Kidney tubule cell (primary cell): ENCODE measurements at regions not wholly inside any gene's neighbourhood (a gene's known extent, or its start where the extent isn't known, plus 50 kb on each side); places are given as distances from the start of the nearest gene placed in this dataset.
A peak's percentile ranks its signal among the peaks of the same experiment; 100 is the strongest.
"Not testable (repeated sequence)": the region's sequence is repeated elsewhere in the genome, so short reads cannot be mapped to it uniquely, and the experiment has no call there.

Experiments
- DNase-seq: peaks from one replicate; pipeline ENCODE4 v3.0.0-alpha.2; 2018; ENCODE audit warnings: low spot score

DNA sequence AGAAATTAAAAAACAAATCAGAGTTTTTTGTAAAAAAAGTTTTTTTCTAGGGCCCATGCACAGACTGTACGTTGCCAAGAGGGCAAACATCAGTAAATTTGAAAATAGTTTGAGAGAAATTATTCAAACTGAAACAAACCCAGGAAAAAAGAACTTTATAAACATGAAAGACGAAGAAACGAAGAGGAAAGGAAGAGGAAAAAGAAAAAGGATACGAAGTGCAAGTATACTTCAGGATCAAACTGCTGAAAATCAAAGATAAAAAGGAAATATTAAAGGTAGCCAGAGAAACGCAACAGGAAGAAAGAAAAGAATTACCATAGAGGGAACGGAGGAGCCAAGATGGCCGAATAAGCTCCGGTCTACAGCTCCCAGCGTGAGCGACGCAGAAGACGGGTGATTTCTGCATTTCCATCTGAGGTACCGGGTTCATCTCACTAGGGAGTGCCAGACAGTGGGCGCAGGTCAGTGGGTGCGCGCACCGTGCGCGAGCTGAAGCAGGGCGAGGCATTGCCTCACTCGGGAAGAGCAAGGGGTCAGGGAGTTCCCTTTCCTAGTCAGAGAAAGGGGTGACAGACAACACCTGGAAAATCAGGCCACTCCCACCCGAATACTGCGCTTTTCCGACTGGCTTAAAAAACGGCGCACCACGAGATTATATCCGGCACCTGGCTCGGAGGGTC is 94.4 kb upstream of the GAS1 start:
- DNase-seq = not testable (repeated sequence)

DNA sequence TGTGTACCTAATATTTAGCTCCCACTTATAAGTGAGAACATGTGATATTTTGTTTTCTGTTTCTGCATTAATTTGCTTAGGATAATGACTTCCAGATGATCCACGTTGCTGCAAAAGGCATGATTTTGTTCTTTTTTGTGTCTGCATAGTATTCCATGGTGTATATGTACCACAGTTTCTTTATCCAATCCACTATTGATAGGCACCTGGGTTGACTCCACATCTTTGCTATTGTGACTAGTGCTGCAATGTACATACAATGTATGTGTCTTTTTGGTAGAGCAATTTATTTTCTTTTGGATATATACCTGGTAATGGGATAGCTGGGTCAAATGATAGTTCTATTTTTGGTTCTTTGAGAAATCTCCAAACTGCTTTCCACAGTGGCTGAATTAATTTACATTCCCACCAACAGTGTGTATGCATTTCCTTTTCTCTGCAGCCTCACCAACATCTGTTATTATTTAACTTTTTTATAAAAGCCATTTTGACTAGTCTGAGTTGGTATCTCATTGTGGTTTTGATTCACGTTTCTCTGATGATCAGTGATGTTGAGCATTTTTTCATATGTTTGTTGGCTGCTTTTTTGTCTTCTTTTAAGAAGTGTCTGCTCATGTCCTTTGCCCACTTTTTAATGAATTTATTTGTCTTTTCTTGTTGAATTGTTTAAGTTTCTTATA is 102.8 kb upstream of the GAS1 start:
- DNase-seq = not testable (repeated sequence)

DNA sequence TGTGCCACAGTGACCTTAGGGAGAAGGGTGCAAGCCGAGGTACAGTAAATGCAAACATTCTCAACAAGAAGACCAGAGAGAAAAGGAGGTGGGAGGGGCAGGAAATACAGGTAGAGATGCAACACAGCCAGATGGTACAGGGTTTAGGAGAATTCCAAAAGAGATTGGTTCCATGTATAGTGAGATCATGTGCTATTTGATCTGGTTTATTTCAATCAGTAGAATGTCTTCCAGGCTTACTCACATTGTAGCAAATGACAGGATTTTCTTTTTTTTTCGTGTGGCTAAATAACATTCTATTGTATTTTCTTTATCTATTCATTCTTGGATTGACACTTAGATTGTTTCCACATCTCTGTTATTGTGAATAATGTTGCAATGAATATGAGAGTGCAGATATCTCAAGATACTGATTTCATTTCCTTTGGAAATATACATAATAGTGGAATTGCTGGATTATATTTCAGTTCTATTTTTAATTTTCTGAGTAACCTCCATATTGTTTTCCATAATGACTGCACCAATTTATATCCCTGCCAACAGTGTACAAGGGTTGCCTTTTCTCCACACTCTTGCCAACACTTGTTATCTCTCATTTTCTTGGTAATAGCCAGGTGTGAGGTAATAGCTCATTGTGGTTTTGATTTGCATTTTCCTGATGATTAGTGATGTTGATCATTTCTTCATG is 107.8 kb upstream of the GAS1 start:
- DNase-seq = no peak

DNA sequence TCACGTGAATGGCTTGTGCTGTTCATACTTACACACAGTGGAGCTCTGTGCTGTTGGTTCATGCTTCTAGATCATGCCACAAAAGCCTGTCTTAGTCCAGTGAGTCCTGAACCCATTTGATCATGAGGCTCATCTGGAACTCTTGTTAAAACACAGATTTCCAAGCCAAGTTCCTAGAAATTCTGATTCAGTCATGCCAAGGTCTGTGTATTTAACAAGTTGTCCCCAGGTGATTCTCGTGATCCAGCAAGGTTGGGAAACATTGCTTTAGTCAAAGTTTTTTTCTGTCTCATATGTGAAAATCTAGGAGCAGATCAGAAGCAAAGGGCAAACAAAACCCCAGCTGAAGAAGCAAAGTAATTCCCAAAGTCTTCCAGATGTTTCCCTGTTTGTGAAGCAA is 112.5 kb upstream of the GAS1 start:
- no peak for DNase-seq

DNA sequence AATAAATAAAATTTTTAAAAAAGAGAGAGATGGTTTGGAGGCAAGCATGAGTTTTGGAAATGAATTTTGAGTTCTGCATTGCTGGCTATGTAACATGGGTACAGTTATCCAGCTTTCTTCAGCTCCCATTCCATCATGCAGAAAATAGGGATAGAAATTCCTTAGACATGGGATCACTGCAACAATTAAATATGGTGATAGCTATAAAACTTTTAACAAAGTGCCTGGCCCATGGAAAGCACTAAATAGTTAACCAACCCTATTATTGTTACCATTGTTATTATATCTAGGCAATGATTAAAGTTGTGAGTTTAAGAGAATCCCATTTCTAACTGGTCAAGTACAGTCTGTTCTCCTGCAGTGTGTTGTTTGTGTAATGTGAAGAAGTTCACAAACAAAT is 115.4 kb upstream of the GAS1 start:
- DNase-seq = no peak

DNA sequence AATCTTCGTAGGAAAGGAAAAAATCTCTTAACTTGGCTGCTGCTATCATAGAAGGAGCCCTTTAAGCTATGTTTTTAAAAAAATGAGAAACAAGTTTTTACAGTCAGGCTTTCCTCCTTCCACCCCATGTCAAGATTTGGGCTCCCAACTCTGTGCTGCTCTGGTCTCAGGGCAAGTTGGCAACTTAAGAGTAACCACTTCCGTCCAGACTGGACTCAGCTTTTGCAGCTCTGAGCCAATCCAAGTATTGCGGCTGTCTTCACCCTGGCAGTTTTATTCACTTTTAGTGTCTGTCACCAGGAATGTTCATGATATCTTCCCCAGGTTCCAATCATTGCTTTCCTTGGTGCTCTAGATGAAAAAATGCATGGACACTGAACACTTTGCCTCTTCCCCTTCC is 115.9 kb upstream of the GAS1 start:
- no peak for DNase-seq

DNA sequence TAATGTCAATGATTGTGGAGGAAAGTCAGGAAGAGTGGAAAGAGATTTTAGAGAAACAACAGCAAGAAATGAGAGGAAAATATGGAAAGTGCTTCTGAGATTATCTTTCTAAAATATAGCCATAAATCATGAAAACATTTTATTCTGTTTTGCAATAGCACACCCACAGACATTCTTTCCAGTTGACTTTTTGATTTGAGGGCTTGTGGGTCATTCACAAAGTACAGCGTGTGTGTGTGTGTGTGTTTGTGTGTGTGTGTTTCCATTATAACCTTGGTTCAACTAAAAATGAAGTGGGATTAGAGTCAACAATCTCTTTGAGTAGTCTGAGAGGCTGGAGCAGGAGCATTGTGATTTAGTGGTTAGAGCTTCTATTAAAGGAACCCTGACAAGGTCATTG is 116.6 kb upstream of the GAS1 start:
- no peak for DNase-seq

DNA sequence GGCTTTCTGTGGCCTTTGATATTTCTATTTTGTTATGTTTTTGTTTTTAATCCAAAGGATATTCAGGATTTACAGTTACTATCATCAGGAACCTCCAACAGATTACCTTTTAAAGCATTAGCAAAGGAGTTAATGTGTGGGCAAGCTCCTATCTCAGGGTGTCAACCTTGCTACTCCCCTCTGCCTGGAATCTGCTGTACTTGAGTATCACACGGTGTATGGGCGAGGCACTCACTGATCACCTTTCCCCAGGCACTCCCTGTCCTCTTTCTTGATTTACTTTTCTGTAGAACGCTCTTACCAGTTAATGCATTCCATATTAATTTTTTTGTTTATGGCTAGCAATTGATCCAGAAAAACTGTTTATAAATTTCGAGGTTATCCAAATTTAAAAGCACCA is 117.0 kb upstream of the GAS1 start:
- no peak for DNase-seq

DNA sequence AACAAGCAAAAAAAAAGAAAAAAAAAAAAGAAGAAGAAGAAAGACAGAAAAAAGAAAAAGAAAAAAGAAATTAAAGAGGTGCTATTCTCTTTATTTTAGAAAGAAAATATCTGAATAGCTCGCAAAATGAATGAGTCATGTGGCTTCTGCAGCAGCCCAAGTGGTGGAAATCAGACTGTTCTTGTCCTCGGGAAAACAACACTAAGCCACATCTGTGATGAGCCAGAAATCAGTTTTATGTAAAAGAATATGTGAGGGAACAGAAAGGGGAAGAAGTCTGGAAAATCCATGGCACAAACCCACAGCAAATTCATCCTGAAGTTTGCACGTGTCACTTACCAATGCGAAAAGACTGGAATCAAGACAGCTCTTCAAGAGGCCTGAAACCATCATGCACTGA is 118.7 kb upstream of the GAS1 start:
- no peak for DNase-seq

DNA sequence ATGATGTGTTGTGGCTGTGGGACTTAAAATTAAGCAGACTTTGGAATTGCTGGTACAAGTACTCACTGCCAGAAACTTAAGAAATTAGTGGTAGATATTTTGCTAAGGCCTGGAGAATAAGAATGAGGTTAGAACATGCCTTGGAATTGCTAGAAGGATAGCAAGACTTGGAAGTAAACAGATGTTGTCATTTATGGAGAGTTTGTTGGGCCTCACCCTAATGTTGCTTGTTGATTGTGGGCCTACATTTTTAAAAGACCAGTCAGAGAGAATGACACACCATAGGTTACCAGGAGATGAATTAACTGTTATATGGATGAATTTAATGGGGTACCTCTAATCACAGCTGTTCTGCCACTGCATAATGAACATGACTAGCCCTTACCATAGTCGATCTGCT is 120.1 kb upstream of the GAS1 start:
- no peak for DNase-seq

DNA sequence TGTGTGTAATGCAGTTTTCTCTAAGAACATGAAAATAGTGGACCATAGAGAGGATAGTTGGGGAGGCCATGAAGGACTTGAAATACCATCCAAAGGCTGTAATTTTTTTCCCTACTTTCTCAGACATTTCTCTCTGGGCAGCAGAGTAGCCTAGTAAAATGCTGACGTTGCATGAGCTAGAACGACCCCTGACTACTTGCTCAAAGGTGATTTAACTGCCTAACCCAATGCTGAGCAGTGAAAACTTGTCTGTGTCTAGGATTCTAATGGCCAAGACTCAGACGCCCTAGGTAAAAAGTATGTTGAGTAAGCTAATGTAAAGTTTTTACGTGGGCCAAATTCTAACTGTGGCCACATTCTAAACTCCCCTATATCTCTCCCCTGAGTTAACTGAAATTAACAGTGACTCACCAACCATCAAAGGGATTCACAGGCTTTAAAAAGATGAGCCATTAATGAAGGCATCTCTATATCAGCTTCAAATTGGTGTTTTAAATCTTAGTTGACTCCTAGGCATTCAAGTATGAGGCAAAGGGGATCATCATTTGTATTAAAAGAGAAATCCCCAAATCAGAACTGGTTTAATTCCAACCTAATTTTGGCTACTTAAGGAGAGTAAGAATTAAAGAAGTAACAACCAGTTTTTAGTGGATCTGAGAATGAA is 121.0 kb upstream of the GAS1 start:
- no peak for DNase-seq

DNA sequence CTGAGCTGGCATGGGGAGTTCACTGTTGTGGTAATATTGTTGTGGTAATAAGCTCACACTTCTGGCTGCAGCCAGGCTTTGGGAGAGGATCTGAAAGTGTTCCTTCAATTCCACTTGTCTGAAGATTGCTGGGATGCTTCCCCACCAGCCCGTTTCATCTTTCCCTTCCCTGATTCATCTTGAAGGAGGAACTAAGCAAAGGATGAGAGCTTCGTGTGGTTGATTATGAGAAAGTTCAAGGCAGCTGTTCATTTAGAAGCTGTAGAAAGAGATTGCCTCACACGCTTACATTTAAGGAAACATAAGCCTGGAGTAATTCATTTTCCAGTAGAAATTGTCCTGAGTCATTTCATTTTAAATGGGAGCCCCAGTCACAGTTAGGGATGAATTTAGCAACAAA is 122.4 kb upstream of the GAS1 start:
- no peak for DNase-seq

DNA sequence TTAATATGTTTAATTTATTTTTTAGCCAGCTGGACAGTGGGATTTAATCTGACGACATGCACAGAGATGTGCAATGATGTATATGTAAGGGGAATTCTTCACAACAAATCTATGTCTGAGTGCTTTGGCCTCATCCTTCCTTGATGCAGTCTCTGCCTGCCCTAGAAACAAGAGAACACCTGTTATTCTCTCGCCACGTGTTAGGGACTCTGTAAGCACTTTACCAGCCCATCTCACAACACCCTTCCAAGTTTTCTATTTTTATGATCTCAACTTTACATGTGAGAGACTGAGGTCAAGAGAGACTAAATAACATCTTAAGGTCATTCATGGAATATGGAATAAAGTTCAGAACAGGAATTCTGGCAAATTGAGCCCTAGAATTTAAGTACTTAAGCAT is 123.0 kb upstream of the GAS1 start:
- no peak for DNase-seq

DNA sequence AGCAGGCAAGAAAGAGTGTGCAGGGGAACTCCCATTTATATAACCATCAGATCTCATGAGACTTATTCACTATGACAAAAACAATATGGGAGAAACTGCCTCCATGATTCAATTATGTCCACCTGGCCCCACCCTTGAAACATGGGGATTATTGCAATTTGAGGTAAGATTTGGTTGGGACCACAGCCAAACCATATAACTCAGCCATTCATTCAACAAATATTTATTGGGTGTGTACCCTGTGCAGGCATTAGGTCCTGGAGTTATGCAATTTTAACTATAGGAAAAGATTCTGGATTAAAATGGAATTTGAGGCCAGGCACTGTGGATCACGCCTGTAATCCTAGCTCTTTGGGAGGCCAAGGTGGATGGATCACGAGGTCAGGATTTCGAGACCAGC is 124.2 kb upstream of the GAS1 start:
- DNase-seq = peak; percentile 8

DNA sequence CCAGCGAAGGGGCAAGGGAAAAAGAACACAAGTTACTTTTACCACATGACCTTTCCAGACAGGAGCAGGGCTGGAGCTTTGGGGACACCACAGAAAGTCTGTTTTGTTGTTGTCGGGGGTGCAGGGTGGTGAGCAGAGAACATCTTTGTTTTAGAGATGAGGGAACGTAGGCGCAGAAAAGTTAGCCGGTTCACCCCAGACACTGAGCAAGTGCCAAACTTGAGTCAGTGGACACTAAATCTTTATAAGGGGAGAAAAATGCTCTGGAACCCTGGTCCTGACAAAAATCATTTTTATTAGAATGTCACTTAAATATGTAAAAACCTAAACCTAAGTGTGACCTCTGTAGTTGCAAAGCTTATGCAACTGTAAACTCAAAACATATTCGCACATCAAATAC is 126.4 kb upstream of the GAS1 start:
- no peak for DNase-seq

DNA sequence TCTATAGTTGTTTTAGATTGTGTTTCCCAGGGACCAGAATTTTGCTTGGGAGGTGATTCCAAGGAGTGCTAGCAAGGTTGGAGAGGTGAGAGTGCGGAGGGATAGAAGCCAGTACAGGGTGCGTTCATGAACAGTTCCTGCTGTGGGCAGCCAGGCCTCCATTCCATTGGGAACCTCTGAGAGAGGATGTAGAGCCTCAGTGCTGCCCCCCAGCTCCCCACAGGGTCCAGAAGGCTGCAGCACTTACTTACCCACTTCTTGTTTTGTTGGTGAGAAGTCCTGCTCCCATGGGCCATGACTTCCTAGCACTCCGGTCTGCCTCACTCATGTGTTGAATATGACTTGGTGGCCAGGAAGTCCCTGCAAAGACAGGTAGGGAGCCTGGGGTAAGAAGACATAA is 128.2 kb upstream of the GAS1 start:
- DNase-seq = no peak

DNA sequence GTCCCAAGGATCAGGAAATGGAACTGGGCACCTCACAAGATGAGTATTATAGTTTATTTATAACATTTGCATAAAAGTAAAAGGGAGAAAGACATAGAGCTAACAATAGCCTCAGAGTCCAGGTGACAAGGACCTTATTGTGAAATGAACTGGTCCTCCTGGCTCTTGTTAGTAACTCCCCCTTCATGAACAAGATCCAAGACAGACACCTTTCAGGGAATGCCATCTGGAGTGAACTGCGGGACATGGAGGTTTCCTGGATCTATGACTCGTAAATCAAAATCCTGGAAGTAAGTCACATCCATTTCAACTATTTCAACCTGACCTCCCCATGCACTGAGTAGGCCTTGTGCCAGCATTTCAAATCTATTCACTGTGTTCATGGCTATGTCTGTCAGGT is 129.5 kb upstream of the GAS1 start:
- DNase-seq = peak; percentile 70

DNA sequence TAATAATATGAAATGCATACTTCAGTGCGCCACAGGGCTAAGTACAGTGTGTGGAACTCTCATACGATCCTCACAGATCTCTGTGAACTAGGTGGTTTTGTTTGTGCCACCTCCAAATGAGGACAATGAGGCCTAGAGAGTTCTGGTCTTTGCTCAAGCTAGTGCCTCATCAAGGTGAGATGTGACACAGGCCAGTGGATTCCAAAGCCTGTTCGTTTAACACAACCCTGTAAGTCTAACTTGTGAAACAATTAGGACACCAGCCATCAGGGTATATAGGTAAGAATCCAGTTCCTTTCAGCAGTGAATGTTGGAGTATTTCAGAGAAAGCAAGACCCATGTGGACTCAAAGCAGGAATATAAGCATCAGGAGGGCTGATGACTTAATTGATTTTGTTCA is 130.7 kb upstream of the GAS1 start:
- no peak for DNase-seq

DNA sequence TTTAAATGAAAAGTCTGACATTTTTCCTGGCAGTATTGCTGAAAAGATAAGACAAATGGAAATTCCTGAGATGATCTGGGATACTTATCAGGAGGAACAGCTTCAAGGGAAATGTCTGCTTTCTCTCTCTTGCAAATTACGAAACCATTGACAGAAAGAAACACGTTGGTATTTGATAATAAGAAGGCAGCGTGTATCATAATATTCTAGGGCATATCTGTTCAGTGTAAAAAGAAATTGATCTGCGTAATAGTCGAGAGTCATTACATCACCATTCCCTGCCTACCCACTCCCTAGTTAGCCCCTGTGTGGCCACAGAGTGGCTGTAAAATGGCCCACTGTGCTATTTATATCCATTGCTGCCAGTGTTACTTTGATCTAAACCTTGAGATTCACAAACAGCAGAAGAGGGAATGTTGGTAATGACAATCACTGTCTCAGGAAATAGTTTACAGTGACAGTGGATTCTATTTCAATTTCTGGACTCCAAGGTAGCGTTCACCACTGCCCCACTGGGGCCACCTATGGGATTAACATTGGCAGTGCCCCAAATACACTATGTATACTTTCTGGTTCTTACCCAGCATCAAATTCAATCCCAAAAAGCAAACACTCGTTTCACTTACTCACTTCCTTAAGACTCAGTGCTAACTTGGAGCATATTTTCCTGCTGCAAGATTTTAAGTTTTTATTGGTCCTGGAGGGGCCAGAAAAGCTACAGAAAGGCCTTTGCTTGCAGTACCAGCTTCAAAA is 133.4 kb upstream of the GAS1 start:
- peak; percentile 9 for DNase-seq

DNA sequence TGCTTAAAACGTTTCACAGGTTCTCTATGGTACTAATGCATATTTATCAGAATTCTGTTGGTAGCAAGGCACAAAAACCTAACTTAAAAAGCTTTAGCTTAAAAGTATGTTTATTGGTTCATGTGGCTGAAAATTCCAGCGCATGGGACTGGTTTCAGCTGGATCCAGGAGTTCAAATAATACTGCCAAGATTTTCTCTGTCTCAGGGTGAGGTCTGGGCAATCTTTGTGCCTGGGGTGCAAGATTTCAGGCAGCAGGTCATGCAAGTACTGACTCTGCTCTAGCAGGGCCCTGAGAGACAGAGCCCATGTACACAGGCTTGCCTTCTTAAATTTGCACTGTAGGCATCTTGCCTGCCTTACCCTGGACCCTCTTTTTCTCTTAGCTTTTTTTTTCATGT is 134.2 kb upstream of the GAS1 start:
- DNase-seq = no peak

DNA sequence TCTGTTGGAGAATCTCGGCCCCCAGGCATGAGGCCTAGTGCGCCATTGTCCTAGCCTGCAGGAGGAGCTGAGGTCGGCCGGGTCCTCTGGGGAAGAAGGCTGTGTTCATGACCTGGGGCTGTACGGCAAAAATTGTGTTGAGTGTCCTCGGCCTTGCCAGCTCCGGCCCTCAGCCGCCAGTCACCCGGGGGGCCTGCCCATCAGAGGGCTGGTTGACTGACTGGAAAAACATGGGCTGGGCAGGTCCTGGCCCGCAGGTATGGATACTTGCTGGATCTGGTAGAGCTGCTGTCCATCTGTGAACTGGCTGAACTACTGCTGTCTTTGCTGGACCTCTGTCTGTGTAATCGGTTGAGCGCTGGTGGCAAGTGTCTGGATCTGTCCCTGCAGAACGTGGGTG is 136.7 kb upstream of the GAS1 start:
- DNase-seq = no peak

DNA sequence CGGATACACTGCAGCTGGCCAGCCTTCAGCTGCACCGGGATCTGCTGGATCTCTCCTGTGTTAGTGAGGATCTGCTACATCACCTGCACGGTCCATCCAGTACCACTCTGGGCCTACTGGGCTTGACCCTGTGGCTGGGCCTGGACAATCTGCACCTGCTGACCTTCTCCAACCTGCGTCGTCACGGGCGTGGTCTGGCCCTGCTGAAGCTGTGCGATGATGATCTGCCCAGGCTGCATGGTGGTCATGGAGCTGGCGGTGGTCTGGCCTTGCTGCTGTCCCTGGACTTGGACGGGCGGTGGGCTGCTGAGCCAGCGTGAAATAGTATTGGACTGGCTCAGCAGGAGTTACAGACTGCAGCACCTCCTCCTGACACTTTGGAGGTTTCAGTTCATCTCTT is 137.1 kb upstream of the GAS1 start:
- DNase-seq = no peak
